Nephron (organoid): ENCODE measurements at regions not wholly inside any gene's neighbourhood (a gene's known extent, or its start where the extent isn't known, plus 50 kb on each side); places are given as distances from the start of the nearest gene placed in this dataset.

ENCODE experiments used
- H3K27ac Mint-ChIP-seq, 3 experiments: 2 replicates each; pipeline ENCODE4 v1.8.0; 2020; ENCODE audit warnings: mixed read lengths in 3 of 3, mild to moderate bottlenecking in 2 of 3, moderate library complexity in 1 of 3
- H3K27me3 Mint-ChIP-seq: 2 replicates; pipeline ENCODE4 v1.8.0; 2021; ENCODE audit warnings: low read depth, mild to moderate bottlenecking, moderate library complexity, mixed read lengths
- H3K36me3 Mint-ChIP-seq: 2 replicates; pipeline ENCODE4 v1.8.0; 2020; ENCODE audit warnings: low read depth, mixed read lengths
- H3K4me1 Mint-ChIP-seq: 2 replicates; pipeline ENCODE4 v1.8.0; 2020; ENCODE audit warnings: mixed read lengths
- H3K4me3 Mint-ChIP-seq, 3 experiments: 2 replicates each; pipeline ENCODE4 v1.8.0; 2020; ENCODE audit warnings: mild to moderate bottlenecking in 3 of 3, mixed read lengths in 3 of 3, moderate library complexity in 2 of 3
- H3K9me3 Mint-ChIP-seq: 2 replicates; pipeline ENCODE4 v1.8.0; 2020; ENCODE audit warnings: mixed read lengths
- CTCF ChIP-seq, 3 experiments: fragments of 200-600 bp; sonication (generic); IDR thresholded peaks; one replicate each; pipeline ENCODE4 v1.5.0; 2021; ENCODE audit warnings: antibody characterized with exemption in 3 of 3; ENCODE audit not compliant: unreplicated experiment in 3 of 3

- Mint-ChIP-seq H3K27ac (no peak overlapping the region), H3K4me3 (no peak overlapping the region), H3K36me3 (peaks cover 5% of the 10 kb centered on the region), H3K27me3 (no peaks in the 10 kb centered on the region), H3K4me1 (peaks cover 49% of the 10 kb centered on the region), H3K9me3 (no peaks in the 10 kb centered on the region)
- TF ChIP-seq CTCF (IDR thresholded peaks at IDR 0.05; ENCODE audit: unreplicated experiment in 3 of 3), result no peak
Observed at GRCh38 chr21:31529406-31529805, 130.1 kb upstream of the SOD1 start.

GRCh38 chr21:31526040-31526439, 133.5 kb upstream of the SOD1 start:
- H3K4me1 Mint-ChIP-seq, result peaks cover 42% of the 10 kb centered on the region

GRCh38 chr21:31524140-31524539, 135.4 kb upstream of the SOD1 start:
- no peak for TF ChIP-seq CTCF (IDR thresholded peaks at IDR 0.05; ENCODE audit: unreplicated experiment in 3 of 3)
- H3K27ac Mint-ChIP-seq, result no peak overlapping the region
- H3K27me3 Mint-ChIP-seq, result no peaks in the 10 kb centered on the region
- no peaks in the 10 kb centered on the region for H3K36me3 Mint-ChIP-seq
- no peak overlapping the region for H3K4me3 Mint-ChIP-seq
- no peaks in the 10 kb centered on the region for H3K9me3 Mint-ChIP-seq
- peaks cover 30% of the 10 kb centered on the region for H3K4me1 Mint-ChIP-seq

More at GRCh38 chr21:31526040-31526439, 133.5 kb upstream of the SOD1 start:
- Mint-ChIP-seq H3K27me3 (no peaks in the 10 kb centered on the region), H3K36me3 (peaks cover 5% of the 10 kb centered on the region), H3K4me3 (no peak overlapping the region), H3K9me3 (no peaks in the 10 kb centered on the region), H3K27ac (peak overlapping the region in 1 of 3 experiments; percentile 44)
- no peak for TF ChIP-seq CTCF (IDR thresholded peaks at IDR 0.05; ENCODE audit: unreplicated experiment in 3 of 3)

- no peak for TF ChIP-seq CTCF (IDR thresholded peaks at IDR 0.05; ENCODE audit: unreplicated experiment in 3 of 3)
- Mint-ChIP-seq H3K36me3 (no peaks in the 10 kb centered on the region), H3K27ac (no peak overlapping the region), H3K4me1 (peaks cover 17% of the 10 kb centered on the region), H3K4me3 (no peak overlapping the region), H3K9me3 (no peaks in the 10 kb centered on the region), H3K27me3 (no peaks in the 10 kb centered on the region)
Observed at GRCh38 chr21:31521515-31521914, 138.0 kb upstream of the SOD1 start.

GRCh38 chr21:31520561-31521098, 138.9 kb upstream of the SOD1 start:
- Mint-ChIP-seq H3K9me3 (no peaks in the 10 kb centered on the region), H3K27ac (peak overlapping the region in 1 of 3 experiments; percentile 20), H3K4me1 (peaks cover 11% of the 10 kb centered on the region), H3K36me3 (no peaks in the 10 kb centered on the region), H3K4me3 (no peak overlapping the region), H3K27me3 (no peaks in the 10 kb centered on the region)
- no peak for TF ChIP-seq CTCF (IDR thresholded peaks at IDR 0.05; ENCODE audit: unreplicated experiment in 3 of 3)

GRCh38 chr21:31518580-31518979, 140.9 kb upstream of the SOD1 start:
- Mint-ChIP-seq H3K4me1 (peaks cover 11% of the 10 kb centered on the region), H3K4me3 (no peak overlapping the region), H3K36me3 (no peaks in the 10 kb centered on the region), H3K27ac (no peak overlapping the region), H3K9me3 (no peaks in the 10 kb centered on the region), H3K27me3 (peaks cover 7% of the 10 kb centered on the region)
- no peak for TF ChIP-seq CTCF (IDR thresholded peaks at IDR 0.05; ENCODE audit: unreplicated experiment in 3 of 3)
